GM18519 (cell line): ENCODE measurements at regions not wholly inside any gene's neighbourhood (a gene's known extent, or its start where the extent isn't known, plus 50 kb on each side); places are given as distances from the start of the nearest gene placed in this dataset.

ENCODE experiments used
- ATAC-seq: cut with Tn5 transposase; IDR thresholded peaks from one replicate; pipeline ENCODE4 v1.9.1; 2021; ENCODE audit warnings: mild to moderate bottlenecking, moderate library complexity; ENCODE audit not compliant: unreplicated experiment, low FRiP score

DNA sequence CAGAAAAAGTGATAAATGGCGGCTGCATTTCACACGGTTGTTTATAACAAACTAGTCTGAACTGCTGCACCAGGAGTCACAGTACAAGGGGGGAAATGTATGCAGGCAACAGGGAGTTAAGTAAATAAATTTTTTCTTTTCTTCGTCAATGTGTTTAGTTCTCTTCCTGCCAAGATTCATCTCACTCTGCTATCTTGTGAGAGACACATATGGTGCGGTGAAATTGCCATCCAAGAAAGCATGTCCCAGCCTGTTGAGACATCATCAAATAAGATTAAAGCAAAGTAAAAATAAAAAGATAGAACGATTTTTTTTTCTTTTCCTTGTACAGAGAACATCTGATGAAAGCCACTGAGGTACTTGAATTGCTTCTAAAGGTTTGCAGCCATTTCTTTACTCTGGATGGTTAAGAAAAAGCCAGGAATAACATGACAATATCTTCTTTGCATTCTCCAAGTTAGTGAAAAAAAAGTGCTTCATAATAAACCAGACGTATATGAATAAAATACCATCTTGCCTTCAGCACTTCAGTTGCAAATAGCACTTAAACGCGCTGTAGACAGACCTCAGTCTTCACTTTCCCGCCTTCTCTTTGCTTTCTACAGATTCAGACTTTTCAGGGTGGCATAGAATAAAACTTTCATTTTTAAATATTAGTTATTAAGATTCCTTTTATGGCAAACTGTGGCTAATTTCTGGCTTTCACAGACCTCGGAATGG, 506.2 kb upstream of the ZFHX3 start:
- ATAC-seq, result no peak

DNA sequence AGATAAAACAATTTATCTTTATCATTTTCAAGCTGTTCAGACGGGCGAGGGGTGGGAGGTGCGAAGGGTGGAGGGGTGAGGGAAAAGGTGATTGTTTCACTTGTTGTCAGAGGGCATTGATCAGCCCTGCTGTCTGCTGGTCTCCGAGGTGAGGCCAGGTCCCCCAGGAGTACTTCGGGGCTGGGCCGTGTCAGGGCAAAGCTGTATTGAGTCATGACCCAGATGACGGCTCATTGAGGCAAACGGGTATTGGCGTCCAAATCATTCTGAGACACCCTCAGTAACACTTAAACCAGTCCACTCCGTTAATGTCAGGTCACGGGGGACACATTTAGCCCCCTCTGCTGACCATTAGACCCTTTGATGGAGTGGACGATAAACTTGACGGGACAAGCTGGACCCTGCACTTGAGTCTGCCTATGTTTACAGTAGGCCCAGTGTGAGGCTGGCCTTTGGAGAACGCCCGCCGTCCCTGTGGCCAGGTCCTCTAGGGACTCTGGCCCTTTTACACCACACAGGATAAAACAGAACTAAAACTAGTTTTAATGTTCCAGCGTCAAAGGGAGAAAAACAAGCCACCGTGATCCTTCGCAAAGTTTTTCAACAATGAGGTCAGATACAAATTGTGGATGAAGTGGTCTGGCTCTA, 502.2 kb upstream of the ZFHX3 start:
- ATAC-seq, result no peak

DNA sequence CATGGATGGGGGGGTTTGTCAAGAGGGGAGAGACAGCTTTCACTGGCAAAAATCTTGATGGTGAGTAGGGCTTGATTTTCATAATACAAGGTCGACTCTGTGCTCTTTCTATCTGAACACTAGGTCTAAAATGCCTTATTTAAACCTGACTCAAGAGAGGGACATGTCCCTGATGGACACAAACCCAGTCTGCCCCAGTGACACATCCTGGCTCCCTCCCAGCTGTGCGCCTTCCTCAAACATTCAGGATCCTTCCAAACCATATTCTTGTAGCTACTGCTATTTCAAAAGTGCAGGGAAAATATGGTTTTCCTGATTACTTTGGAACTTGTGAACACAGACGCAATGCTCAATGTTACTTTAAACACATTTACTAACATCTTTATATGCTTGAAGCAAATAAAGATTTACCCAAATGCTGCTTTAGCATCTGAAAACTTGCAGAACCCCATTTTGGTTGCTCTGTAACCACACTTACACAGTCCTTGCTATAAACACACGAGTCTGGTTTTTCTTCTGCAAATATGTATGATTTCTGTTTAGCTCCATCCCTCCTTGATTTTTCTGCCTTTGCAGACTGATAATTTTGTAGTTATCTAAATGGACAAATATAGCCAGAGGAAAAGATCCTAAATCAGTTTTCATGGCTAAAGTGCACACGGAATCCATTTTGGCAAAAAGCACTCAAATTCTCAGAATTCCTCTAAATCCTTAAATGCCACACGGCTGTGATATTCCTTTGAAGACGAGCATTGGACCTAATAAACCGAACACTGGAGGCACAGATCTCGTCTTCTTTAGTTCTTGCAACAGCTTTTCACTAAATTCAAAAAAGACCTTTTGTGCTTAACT, 499.9 kb upstream of the ZFHX3 start:
- ATAC-seq, result no peak

DNA sequence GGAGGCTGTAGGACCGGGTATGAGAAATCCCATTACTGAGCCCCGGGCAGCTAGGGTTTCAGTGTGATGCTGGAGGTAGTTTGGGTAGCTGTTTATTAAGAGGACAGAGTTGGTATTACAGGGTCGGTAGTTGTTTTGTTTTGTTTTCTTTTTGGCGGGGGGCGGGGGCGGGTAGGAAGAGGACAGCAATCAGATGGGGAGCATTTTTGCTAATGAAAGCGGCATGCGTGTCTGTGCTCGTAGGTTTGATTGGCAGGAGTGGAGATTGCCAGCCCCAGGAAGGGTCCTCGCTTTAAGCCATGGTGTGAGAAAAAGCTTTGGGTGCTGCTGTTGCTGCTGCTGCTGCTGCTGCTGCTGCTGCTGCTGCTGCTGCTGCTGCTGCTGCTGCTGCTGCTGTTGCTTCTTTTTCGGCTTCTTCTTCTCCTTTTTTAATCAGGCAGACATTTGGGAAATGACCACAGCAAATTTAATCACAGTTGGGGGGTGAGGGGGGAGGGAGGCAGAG, 498.5 kb upstream of the ZFHX3 start:
- no peak for ATAC-seq

DNA sequence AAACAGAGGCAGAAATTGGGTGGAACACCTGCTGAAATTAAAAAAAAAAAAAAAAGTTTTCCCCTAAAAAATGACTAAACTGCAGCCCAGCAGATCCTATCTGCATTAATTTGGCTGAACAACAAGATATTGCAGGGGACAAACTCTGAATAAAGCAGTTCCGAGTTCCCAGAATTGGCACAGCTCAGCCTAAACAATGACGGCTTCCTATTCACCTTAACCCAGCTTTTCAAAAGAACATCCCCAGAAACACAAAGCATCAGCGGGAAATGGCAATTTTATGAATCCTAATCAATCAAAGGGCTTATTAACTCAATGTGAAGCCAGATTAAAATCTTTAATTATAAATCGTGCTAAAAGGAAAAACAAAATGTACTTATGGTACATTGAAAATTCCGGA, 497.8 kb upstream of the ZFHX3 start:
- no peak for ATAC-seq

DNA sequence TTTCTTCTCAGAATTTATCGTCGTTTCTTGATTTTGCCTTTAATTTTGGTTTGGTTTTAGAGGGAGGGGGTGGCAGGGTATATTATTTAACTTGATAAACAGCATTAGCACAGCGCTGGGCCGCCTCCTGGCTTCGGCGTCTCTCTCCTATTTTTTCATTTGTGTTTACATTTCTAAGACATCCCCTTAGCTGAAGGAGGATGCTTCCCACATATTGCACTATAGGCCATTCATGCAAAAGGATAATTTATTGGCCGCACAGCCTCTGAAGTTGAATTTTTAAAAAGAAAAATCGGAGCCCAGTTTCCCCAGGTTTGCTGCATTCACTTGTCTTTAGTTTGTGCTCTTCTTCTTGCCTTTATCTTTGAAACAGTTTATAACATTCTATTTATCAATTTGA, 497.4 kb upstream of the ZFHX3 start:
- ATAC-seq, result no peak

DNA sequence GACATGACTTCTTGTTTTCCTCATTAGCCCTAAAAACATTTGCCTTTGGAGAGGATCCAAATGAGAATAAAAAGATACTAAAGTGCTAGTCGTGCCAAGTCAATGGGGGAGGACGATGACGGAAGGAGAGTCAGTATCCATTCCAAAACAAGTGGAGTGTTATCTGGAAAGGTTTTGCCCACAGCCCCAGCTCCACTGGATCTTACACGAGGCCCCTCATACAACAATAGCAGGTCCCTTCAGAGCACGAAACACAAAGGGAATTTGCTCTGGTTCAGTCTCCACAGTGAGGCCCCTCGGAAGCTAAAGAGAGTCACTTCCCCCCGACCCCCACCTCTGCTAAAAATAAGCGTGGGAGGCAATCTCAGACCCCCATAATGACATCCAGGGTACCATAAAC, 496.9 kb upstream of the ZFHX3 start:
- ATAC-seq, result no peak

DNA sequence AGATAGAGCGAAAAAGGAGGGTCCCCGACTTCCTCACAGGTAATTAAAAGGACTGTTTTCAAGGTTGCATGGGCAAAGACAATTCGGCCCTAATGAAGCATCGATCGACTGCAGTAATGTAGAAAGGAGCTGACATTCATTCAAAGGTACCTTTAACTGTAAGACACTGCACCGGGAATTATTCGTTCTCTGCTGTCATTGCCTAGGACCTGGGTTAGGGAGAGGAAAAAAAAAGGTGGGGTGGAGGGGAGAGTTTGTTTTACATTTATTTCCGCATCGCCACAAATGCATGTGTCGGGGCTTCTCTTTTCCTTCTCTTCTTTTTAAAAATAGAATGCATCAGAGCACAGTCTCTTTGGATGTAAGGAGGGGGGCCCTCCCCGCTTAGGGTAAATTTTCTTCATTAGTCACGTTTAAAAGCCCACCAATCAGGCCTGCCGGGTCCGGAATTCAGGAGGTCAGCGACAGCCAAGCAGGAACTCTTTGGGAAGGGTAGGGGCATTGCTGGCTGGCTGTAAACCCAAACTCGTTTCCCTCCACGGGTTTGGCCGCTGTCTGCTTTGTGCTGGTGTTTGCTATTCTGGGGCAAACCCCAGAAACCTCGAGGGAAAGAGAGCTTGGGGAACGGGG, 496.2 kb upstream of the ZFHX3 start:
- no peak for ATAC-seq

DNA sequence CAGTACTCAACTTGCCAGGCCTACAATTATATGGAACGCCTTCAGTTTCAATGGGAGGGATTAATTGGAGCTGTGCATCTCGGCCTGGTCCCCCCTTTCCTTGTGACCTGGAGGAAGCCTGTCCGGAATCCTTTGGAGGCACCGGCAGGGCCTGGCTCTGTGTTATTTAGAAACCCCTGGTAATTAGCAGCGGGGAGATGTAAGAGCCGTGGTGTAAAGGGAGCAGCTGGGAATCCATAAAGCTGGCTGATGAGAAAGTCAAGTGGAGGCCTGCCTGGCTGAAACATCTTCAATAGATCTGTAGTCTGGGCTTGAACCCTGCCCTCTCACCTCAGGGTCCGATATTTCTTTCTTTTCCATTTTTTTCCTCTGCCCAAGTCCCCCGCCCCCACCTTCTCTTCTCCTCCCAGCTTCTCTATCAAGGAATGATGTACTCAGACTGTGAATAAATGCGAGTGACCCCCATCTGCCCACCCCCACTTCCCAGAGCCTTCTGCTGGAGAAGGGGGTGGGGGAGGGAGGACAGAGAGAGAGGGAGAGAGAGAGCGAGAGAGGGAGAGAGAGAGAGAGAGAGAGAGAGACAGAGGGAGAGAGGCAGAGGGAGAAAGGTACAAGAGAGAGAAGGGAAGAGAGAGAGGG, 495.5 kb upstream of the ZFHX3 start:
- ATAC-seq, result no peak

DNA sequence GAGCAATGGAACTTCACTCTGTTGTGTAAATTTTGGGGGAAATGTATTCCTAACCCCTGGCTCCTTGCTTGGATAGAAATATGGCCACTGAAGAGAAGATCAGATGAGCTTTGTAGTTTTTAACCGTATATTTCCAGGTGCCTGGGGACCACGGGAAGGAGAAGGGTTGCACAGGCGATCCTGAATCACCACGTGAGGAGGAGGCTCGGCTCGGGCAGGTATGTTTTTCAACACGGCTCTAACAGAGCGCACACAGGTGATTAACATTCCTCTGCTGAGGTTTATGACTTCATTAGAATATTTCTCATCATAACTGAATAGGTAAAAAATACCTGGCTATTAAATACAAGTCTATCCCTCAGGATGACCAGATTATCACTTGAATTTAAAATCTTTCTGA, 495.0 kb upstream of the ZFHX3 start:
- ATAC-seq, result no peak

DNA sequence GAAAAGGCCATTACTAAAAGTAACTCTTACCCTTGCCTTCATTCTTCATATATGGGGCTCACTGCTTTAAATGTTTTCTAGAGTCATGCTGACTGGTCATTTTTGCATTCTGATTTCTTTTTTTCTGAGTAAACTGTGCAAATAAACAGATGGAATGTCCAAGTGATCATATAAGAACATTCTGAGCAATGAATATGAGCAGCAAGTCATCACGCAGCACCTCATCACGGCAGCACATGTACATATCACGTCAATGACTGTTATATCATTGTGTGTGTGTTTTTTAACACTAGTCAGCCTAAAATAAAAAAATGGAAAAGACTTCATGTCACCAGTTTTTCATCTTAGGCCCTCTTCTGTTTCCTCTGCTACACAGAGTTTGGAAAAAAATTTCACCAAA, 490.0 kb upstream of the ZFHX3 start:
- ATAC-seq, result no peak

DNA sequence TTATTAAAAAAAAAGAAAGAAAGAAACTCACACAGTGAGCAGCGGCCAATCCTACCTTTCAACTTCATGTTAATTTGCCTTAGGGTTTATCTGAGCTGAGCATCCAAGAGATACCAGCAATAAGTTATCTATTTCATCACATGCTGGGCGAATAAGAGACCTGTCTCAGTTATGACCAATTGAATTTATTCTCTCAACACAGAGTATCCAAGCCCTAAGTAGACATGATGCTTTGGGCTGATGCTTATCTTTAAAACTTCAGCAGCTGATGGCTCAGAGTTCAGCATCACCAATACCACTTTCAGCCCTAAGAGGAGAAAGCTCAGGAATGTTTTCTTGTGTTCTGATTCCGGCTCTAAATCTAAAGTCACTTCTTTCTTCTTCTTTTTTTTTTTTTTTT, 489.0 kb upstream of the ZFHX3 start:
- ATAC-seq, result no peak

DNA sequence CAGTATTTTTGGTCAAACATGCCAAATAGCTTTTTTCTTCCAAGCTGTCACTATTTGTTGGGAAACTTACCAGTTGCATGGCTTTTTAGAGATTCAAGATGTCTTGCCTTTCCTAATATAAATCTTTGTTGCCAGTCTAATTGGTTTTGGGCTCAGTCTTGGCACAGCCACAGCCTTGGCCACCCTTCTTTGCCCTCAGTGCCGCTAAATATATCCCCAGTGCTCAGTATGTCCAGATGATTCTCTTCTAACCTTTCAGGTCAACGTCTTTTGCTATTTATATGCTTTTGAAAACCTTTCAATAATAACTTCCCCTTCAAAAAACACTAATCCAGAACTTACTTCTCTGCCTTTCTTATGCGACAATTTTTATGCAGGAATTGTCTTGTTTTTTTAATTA, 483.1 kb upstream of the ZFHX3 start:
- ATAC-seq, result no peak

DNA sequence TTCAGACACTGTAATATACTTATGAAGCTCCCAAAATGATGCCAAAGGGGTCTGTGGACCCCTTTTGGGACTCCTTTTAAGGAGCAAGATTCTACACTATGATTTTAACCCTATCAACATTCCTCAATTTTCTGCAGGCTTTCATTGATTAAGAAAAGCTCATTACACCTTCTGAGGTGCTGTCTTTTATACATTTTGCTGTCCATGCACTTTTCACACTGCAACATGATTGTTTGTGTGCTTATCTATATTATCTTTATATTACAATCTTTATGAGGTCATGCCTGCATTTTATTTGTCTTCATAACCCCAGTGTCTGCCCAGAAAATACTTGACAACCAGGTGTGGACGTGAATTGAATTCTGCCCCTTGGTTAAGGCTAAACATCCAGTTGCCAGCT, 482.6 kb upstream of the ZFHX3 start:
- ATAC-seq, result no peak

DNA sequence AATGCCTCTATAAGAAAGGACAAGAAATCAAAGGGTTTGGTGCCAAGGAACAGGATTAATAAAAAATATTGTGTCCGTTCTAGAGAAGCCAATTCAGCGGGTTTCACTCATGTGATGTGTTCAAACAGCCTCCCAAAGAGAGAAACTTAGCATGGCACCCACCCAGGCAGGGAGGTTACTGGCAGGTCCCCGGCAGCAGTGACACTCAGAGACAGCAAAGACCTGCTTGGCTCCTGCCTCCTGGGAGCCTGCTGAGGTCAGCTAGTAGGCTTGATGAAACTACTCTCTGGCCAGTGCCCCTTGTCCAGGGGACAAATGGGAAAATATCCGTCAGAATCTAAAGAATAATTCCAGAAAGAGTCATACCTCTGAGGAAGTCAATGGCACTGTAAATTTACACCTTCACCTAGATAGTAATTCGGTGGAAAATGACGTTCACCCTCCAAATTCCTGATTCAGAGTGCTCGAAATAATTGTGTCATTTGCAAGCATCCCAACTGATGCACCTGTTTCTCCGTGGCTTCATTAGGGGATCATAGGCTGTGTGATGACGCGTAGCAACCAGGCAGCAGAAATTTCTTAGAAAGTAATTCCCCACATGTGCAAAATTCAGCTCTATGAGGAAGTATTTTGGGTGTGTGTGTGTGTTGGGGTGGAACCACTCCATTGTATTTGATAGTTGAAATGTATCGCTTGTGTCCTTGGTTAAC, 481.5 kb upstream of the ZFHX3 start:
- no peak for ATAC-seq

DNA sequence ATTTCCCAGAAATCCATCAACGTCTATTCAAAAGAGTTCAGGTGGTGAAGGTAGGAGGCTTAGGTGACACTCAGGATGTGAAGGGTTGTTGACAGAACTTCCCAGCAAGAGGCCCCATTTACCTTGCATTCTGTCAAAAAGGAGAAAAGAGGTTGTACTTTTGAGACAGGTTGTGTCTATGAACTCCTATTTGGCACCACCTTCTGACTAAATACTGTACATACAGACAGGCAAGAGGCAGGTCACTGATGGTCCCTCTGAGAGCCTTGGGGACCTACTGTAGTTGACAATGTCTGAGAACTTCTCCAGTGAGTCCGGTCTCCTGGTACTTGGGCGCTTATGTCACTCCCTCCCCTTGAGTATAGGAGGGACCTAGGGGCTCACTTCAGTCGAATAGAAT, 479.3 kb upstream of the ZFHX3 start:
- no peak for ATAC-seq

DNA sequence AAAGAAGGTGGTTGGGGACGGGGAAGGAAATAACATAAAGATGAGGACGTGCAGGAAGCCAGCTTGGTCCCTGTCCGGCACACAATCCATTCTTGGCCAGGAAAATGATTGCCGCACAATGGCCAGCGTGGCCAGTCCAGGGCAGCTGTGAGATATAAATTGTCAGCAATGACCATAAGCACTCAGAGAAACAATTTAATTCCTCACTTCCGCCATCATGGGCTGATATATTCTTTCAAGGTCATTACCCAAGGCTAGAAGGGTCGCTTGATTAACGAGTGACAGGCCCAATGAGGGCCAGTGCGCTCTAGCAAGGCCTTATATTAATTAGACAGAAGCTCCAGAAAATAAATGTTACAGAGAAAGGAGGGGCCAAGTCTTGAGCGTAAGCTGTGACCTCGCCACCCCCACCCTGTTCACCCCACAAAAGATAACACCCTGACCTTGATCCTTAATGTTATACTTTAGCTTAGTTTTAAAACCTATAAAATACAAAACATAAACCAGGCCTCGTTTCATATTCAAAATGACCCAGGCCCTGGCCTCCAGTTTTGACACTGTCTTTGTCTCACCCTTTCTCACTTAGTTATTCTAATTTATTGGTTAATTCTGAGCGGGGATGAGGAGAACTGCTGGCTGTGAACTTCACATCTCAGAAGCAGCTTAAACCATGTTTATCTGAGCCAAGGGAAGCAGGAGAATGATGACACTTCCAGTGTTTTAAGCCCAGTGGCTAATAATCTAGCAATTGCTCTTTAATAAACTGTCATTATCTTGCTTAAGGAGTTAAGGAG, 478.3 kb upstream of the ZFHX3 start:
- ATAC-seq, result no peak

DNA sequence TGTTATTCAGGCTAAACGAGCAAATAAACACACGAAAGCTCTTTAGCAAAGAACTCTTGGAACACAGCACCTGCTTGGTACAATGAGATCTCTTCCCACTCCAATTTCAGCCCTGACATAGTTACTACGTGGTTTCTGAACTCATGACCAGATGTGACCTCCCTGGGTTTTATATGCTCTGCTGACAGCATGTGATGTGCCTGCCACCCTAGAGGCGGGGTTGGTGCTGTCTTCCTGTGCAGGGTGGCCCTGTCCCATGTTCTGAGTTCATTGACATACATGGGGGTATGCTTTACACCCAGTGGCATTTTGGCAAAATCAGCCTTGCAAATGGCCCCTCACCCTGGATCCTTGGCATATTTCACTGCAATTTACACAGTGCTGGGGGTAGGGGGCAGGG, 475.3 kb upstream of the ZFHX3 start:
- ATAC-seq, result no peak

DNA sequence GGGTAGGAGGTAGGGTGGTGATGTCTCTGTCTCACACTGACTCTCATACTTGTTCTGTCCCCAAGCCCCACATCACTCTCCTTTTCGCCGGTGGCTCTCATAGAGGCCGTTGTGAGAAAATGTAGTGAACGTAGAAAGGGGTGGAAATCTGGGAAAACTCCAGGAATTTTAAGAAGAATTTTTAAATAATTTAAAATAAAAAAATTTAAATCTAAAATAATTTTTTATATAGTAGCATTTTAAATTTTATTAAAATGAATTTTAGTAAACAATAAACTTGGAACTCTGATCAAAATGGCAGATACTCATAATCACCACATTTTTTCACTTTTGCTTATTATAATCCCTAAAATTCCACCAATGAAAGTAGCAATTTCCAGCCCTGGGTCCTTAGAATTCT, 473.6 kb upstream of the ZFHX3 start:
- no peak for ATAC-seq
